Aorta (tissue), 5 donors: ENCODE measurements at regions not wholly inside any gene's neighbourhood (a gene's known extent, or its start where the extent isn't known, plus 50 kb on each side); places are given as distances from the start of the nearest gene placed in this dataset.

Experiments used
- ATAC-seq: fragments of 200-7000 bp; cut with Tn5 transposase; one replicate; pipeline ENCODE4 v1.9.1; 2022; ENCODE audit warnings: moderate library complexity; ENCODE audit not compliant: low FRiP score
- DNase-seq, 2 donors: peaks; one replicate each; pipeline ENCODE4 v3.0.0-alpha.2; 2020
- H3K27ac ChIP-seq, 2 donors: one replicate each; pipeline ENCODE4 v1.5.1; 2013; ENCODE audit warnings: low read length in 2 of 2, mild to moderate bottlenecking in 2 of 2, moderate library complexity in 2 of 2, control low read depth in 1 of 2, inconsistent platforms in 1 of 2, low read depth in 1 of 2
- H3K27me3 ChIP-seq, 2 donors: one replicate each; pipeline ENCODE4 v1.6.1; 2013; ENCODE audit warnings: control low read depth in 1 of 2, low read length in 1 of 2, mild to moderate bottlenecking in 1 of 2, moderate library complexity in 1 of 2; ENCODE audit not compliant: insufficient read depth in 2 of 2, control insufficient read depth in 1 of 2
- H3K36me3 ChIP-seq, 2 donors: one replicate each; pipeline ENCODE4 v1.6.1; 2013; ENCODE audit warnings: control low read depth in 1 of 2, low read length in 1 of 2, mild to moderate bottlenecking in 1 of 2; ENCODE audit not compliant: insufficient read depth in 2 of 2, control insufficient read depth in 1 of 2
- H3K4me1 ChIP-seq, 2 donors: one replicate each; pipeline ENCODE4 v1.6.1; 2013; ENCODE audit warnings: low read length in 2 of 2, control low read depth in 1 of 2, mild to moderate bottlenecking in 1 of 2, moderate library complexity in 1 of 2; ENCODE audit not compliant: insufficient read depth in 2 of 2, control insufficient read depth in 1 of 2
- H3K4me3 ChIP-seq, 2 donors: one replicate each; pipeline ENCODE4 v1.5.1; 2013; ENCODE audit warnings: low read length in 2 of 2, control low read depth in 1 of 2, mild to moderate bottlenecking in 1 of 2
- H3K9me3 ChIP-seq: one replicate; pipeline ENCODE4 v1.6.1; 2013; ENCODE audit warnings: mild to moderate bottlenecking, low read length; ENCODE audit not compliant: control insufficient read depth
- WGBS, 2 donors: extraction: QIAGEN DNeasy Blood & Tissue Kit; methylation state at CpG; one replicate each; pipeline ENCODE4 v1.1.7; 2013; 5-methylcytosine and 5-hydroxymethylcytosine counted together
- intact Hi-C, 2 donors: fragments of 100-400 bp; cut with DNase I; formaldehyde crosslinking; loops; one replicate each; pipeline versions ENCODE4 v1.14.2 to v1.15.0; 2022
- donor health status: healthy with polysubstance abuse.
- donor health status: Bipolar disorder and iron deficiency.
- donor health status: DM: no; HTN: no; CAD: no.
- donor health status: DM: no; HTN: no; CAD: no.
- donor health status: DM: yes; HTN: yes; CAD: no.

DNA sequence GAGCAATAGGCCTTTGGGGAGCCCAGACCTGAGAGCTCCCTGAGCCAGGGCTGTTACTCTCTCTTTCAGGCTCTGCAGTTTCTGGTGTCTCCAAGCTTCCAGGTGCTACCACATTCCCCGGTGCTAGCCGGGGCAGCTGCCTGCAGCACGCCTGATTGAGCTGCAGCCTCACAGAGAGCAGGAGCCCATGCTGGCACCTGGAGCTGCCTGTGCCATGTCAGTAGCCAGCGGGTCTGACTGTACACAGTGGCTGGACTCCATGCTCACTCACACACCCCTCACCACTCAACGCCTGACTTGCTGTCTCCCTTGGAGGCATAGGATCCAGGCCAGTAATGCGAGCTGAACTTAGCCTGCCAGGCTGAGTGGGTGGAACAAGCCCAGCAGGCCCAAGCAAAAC, 800.4 kb upstream of the AGA start:
- no peak overlapping the region for H3K4me3 ChIP-seq
- H3K36me3 ChIP-seq, result no peaks in the 10 kb centered on the region
- H3K27ac ChIP-seq, result no peak overlapping the region
- intact Hi-C loops, result no loop called here
- no peak for DNase-seq
- no peaks in the 10 kb centered on the region for H3K4me1 ChIP-seq
- peak; percentile 42 for ATAC-seq
- 94 to 97% methylated on average over 6 of the region's 6 CpGs for WGBS, 2 donors
- H3K9me3 ChIP-seq, result peaks cover 7% of the 10 kb centered on the region
- H3K27me3 ChIP-seq, result no peaks in the 10 kb centered on the region

DNA sequence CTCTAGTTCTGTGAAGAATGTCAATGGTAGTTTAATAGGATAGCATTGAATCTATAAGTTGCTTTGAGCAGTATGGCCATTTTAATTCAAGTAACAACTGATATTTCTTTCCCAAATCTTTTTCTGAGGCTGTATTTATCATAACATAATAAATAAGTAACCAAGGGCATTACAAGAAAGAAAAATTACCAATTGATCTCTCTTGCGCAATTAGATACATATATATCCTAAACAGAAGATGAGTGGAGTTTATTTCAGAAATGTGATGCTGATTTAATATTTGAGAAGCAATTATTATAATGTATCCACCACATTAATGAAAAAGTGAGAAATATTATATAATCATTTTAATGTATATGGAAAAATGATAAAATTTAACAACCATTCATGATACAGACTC, 802.5 kb upstream of the AGA start:
- Histone ChIP-seq H3K4me3 (no peak overlapping the region), H3K27ac (no peak overlapping the region)
- WGBS, 2 donors, result 98% methylated on average over 1 of the region's 1 CpG

DNA sequence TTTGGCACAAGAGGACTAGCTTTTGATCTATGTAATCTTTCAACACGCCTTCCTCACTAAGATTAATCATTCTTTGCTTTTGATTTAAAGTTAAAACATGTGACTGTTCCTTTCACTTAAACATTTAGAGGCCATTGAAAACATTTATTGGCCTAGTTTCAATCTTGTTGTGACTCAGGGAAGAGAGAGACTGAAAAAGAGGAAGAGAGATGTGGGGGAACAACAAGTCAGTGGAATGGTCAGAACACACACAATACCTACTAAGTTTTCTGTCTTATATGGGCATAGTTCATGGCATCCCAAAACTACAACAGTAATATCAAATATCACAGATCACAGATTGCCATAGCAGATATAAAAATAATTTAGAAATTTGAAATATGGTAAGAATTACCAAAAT, 812.9 kb upstream of the AGA start:
- 74 to 85% methylated on average over 1 of the region's 1 CpG for WGBS, 2 donors
- intact Hi-C loops, result no loop called here
- Histone ChIP-seq H3K27ac (no peak overlapping the region), H3K27me3 (no peaks in the 10 kb centered on the region), H3K36me3 (no peaks in the 10 kb centered on the region), H3K4me3 (no peak overlapping the region), H3K9me3 (no peaks in the 10 kb centered on the region), H3K4me1 (no peaks in the 10 kb centered on the region)
- DNase-seq, result no peak
- ATAC-seq, result no peak

More for the DNA sequence above, 802.5 kb upstream of the AGA start:
- H3K27me3 ChIP-seq, result no peaks in the 10 kb centered on the region
- intact Hi-C loops, result no loop called here
- DNase-seq, result no peak
- H3K36me3 ChIP-seq, result no peaks in the 10 kb centered on the region
- no peaks in the 10 kb centered on the region for H3K4me1 ChIP-seq
- ATAC-seq, result no peak
- peaks cover 7% of the 10 kb centered on the region for H3K9me3 ChIP-seq

DNA sequence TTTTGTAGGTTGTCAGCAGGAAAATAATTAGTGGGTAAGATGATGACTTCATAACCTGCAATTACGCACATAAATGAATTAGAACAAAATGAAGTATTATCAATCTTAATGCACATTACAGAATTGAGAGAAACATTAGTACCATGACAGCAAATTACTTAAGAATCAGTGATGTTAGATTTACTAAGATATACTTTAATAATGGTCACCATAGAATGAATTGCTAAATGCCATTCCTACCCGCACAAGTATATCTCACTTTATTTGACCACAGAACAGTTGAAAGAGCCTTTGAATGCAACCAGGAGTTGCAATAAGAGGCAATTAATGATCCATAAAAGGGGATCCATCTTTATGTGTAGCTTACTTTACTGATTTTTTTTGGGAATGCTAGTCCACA, 816.4 kb upstream of the AGA start:
- Histone ChIP-seq H3K4me1 (no peaks in the 10 kb centered on the region), H3K36me3 (no peaks in the 10 kb centered on the region), H3K27me3 (no peaks in the 10 kb centered on the region), H3K27ac (no peak overlapping the region), H3K4me3 (no peak overlapping the region), H3K9me3 (no peaks in the 10 kb centered on the region)
- no peak for DNase-seq
- 98 to 100% methylated on average over 2 of the region's 2 CpGs for WGBS, 2 donors
- no peak for ATAC-seq
- intact Hi-C loops, result no loop called here

DNA sequence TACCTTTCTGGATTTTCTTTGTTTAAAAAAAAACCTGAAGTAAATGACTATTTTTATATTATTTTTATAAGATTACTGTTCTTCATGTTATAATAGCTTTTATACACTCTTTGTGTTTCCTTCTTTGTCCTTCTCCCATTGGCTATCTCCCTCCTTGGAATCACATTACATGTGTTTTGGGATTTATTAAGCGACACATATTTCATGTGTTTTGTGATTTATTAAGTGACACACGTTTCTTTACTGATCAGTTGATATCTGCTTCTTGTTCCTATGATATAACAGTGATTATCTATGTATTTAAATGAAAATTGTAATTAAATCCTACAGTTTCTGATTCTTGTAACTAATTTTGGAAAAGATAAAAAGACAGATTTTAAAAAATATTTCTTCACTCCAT, 817.3 kb upstream of the AGA start:
- Histone ChIP-seq H3K27ac (no peak overlapping the region), H3K4me3 (no peak overlapping the region), H3K36me3 (no peaks in the 10 kb centered on the region), H3K9me3 (no peaks in the 10 kb centered on the region), H3K4me1 (no peaks in the 10 kb centered on the region), H3K27me3 (no peaks in the 10 kb centered on the region)
- DNase-seq (no peak), ATAC-seq (no peak)
- intact Hi-C loops, result no loop called here
- 53 to 55% methylated on average over 2 of the region's 2 CpGs for WGBS, 2 donors

DNA sequence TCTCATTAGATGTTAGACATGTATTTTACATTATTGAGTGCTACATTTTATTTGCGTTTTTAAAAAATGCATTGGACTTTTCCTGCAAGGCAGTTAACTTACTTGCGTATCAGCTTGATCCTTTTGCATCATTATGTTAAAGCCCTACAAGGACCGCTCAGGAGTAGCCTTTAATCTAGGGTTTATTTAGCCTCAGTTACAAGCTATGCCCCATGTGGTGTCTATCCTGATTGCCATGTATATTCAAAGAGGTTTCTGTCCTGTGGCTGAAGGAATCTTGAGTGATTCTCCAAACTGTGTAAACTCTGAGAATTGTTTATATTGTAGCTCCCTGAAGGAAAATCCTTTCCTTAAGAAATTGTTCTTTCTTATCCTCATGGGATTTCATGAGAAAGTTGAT, 821.8 kb upstream of the AGA start:
- 91 to 92% methylated on average over 3 of the region's 3 CpGs for WGBS, 2 donors

DNA sequence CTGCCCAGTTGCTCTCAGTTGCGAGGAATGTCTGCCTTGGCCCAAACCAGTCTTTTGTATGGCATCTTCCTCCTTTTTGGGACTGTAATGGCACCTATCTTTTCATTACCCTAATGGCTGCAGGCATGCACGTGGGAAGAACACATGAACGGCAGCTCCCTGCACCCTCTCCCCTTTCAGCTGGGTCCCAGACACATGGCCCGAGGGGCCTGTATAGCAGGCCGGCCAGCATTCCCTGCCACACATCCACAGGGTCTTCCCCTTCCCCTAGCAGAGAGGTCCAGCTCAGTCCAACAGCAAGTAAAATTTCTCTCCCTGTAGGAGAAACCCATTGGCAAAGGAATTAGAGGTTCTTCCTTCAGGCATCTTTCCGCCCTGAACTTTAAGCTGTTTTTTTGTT, 829.1 kb upstream of the AGA start:
- intact Hi-C loops, result no loop called here
- H3K27me3 ChIP-seq, result no peaks in the 10 kb centered on the region
- WGBS, 2 donors, result 81 to 88% methylated on average over 6 of the region's 6 CpGs
- H3K9me3 ChIP-seq, result peaks cover 2% of the 10 kb centered on the region
- H3K4me1 ChIP-seq, result no peaks in the 10 kb centered on the region
- no peak overlapping the region for H3K27ac ChIP-seq
- ATAC-seq (peak; percentile 38), DNase-seq (no peak)
- no peaks in the 10 kb centered on the region for H3K36me3 ChIP-seq
- H3K4me3 ChIP-seq, result no peak overlapping the region

More for the DNA sequence above, 821.8 kb upstream of the AGA start:
- Histone ChIP-seq H3K9me3 (peaks cover 2% of the 10 kb centered on the region), H3K27ac (no peak overlapping the region), H3K4me1 (no peaks in the 10 kb centered on the region), H3K36me3 (no peaks in the 10 kb centered on the region), H3K4me3 (no peak overlapping the region), H3K27me3 (no peaks in the 10 kb centered on the region)
- ATAC-seq (no peak), DNase-seq (no peak)
- intact Hi-C loops, result no loop called here

DNA sequence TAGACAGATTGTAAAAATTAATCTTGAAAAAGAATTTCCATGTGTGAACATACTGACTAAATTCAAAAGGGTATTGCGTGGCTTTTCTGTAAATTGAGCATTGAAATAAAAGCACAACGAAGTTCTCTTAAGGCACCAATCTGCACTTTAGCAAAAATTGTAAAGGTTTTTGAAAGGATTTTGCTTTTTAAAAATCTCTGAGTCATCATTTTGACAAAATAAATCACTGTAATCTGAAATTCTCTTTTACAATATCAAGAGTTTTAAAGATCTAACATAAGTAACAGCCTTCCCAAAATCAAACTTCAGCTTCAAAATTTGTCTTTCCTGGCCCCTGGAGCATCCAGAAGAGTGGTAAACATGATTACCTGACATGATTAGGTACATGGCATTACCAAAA, 830.9 kb upstream of the AGA start:
- Histone ChIP-seq H3K4me3 (no peak overlapping the region), H3K4me1 (no peaks in the 10 kb centered on the region), H3K27me3 (no peaks in the 10 kb centered on the region), H3K36me3 (no peaks in the 10 kb centered on the region), H3K27ac (no peak overlapping the region), H3K9me3 (peaks cover 2% of the 10 kb centered on the region)
- ATAC-seq (no peak), DNase-seq (no peak)
- intact Hi-C loops, result no loop called here
- WGBS, 2 donors, result 82 to 90% methylated on average over 2 of the region's 2 CpGs

DNA sequence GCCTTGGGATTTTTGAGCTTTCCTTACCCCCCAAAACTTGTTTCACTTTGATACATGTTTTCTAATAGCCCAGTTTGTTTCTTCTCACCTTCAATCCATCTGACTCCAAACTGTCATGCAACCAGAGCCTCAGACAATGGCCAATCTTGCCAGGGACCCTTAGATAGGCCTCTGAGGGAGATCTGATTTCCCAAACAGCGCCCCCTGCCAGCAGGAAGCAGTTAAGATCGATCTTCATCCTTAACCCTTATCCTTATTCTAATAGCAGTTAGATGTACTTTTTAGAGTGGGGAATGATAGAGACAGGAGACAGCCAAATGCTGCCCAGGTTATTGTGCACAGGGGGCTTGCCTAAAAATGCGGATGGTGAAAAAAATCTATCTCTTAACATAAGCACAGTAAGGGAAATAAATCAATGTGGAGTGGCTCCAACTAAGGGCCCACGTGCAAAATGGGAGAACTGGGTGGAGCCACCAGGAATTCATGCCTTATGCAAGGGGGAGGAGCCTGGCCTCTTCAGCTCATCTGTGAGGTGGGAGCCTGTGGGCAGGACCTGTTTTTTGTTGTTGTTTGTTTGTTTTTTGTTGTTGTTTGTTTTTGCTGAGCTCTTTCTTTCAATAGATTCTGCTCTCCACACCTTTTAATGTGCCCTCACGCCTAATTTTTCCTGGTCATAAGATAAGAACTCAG, 833.6 kb upstream of the AGA start:
- Histone ChIP-seq H3K27me3 (no peaks in the 10 kb centered on the region), H3K27ac (no peak overlapping the region), H3K36me3 (no peaks in the 10 kb centered on the region), H3K9me3 (no peaks in the 10 kb centered on the region), H3K4me1 (no peaks in the 10 kb centered on the region), H3K4me3 (no peak overlapping the region)
- no peak for ATAC-seq
- 72 to 74% methylated on average over 5 of the region's 5 CpGs for WGBS, 2 donors
- intact Hi-C loops, result no loop called here
- DNase-seq, result no peak
